GM21423 (cell line): ENCODE measurements at regions not wholly inside any gene's neighbourhood (a gene's known extent, or its start where the extent isn't known, plus 50 kb on each side); places are given as distances from the start of the nearest gene placed in this dataset.
"Not testable (repeated sequence)": the region's sequence is repeated elsewhere in the genome, so short reads cannot be mapped to it uniquely, and the experiment has no call there.

Source experiments
- ATAC-seq: cut with Tn5 transposase; IDR thresholded peaks from one replicate; pipeline ENCODE4 v1.9.1; 2021; ENCODE audit warnings: mild to moderate bottlenecking, moderate library complexity; ENCODE audit not compliant: unreplicated experiment

- ATAC-seq: no peak
Measured at GRCh38 chr15:58322253-58322652, 109.5 kb upstream of the LIPC start.

- not testable (repeated sequence) for ATAC-seq
Measured at GRCh38 chr15:58323321-58323720, 108.5 kb upstream of the LIPC start.

GRCh38 chr15:58324533-58324932, 107.3 kb upstream of the LIPC start:
- no peak for ATAC-seq

GRCh38 chr15:58327958-58328357, 103.8 kb upstream of the LIPC start:
- ATAC-seq: no peak

GRCh38 chr15:58329211-58329610, 102.6 kb upstream of the LIPC start:
- ATAC-seq: no peak

GRCh38 chr15:58329781-58330671, 101.8 kb upstream of the LIPC start:
- no peak for ATAC-seq

GRCh38 chr15:58330741-58331559, 100.8 kb upstream of the LIPC start:
- ATAC-seq: no peak

- no peak for ATAC-seq
Measured at GRCh38 chr15:58331560-58331912, 100.3 kb upstream of the LIPC start.

- ATAC-seq: peak; percentile 87
Measured at GRCh38 chr15:58331913-58332675, 99.7 kb upstream of the LIPC start.

GRCh38 chr15:58332676-58333400, 99.0 kb upstream of the LIPC start:
- no peak for ATAC-seq

GRCh38 chr15:58334803-58335202, 97.0 kb upstream of the LIPC start:
- ATAC-seq: no peak

- ATAC-seq: no peak
Measured at GRCh38 chr15:58336161-58336560, 95.6 kb upstream of the LIPC start.

- no peak for ATAC-seq
Measured at GRCh38 chr15:58340176-58340575, 91.6 kb upstream of the LIPC start.

GRCh38 chr15:58342508-58342907, 89.3 kb upstream of the LIPC start:
- ATAC-seq: no peak

GRCh38 chr15:58344213-58345070, 87.3 kb upstream of the LIPC start:
- ATAC-seq: no peak

GRCh38 chr15:58346361-58346760, 85.4 kb upstream of the LIPC start:
- ATAC-seq: no peak

GRCh38 chr15:58348095-58348812, 83.5 kb upstream of the LIPC start:
- ATAC-seq: no peak

- no peak for ATAC-seq
Measured at GRCh38 chr15:58352026-58352929, 79.5 kb upstream of the LIPC start.
